Adipocyte (in vitro differentiated cells): ENCODE measurements at regions not wholly inside any gene's neighbourhood (a gene's known extent, or its start where the extent isn't known, plus 50 kb on each side); places are given as distances from the start of the nearest gene placed in this dataset.
"Not testable (repeated sequence)": the region's sequence is repeated elsewhere in the genome, so short reads cannot be mapped to it uniquely, and the experiment has no call there.

ENCODE experiments used
- DNase-seq: peaks from one replicate; pipeline ENCODE4 v3.0.0-alpha.2; 2015; ENCODE audit warnings: low read depth
- H3K27me3 ChIP-seq: replicated peaks from 2 replicates; pipeline ENCODE4 v1.7.0; 2013; ENCODE audit warnings: mild to moderate bottlenecking, low read length, moderate library complexity; ENCODE audit not compliant: control insufficient read depth, insufficient read depth
- H3K36me3 ChIP-seq: 2 replicates; pipeline ENCODE4 v1.7.0; 2013; ENCODE audit warnings: low read length, mild to moderate bottlenecking, moderate library complexity; ENCODE audit not compliant: control insufficient read depth, insufficient read depth, severe bottlenecking
- H3K4me1 ChIP-seq: 2 replicates; pipeline ENCODE4 v1.7.0; 2013; ENCODE audit warnings: mild to moderate bottlenecking, low read length, moderate library complexity; ENCODE audit not compliant: control insufficient read depth, insufficient read depth
- H3K4me3 ChIP-seq: 2 replicates; pipeline ENCODE4 v1.7.0; 2013; ENCODE audit warnings: mild to moderate bottlenecking, low read length, moderate library complexity
- H3K9ac ChIP-seq: 2 replicates; pipeline ENCODE4 v1.7.0; 2013; ENCODE audit warnings: mild to moderate bottlenecking, low read length, moderate library complexity
- H3K9me3 ChIP-seq: 2 replicates; pipeline ENCODE4 v1.7.0; 2013; ENCODE audit warnings: mild to moderate bottlenecking, low read length, moderate library complexity; ENCODE audit not compliant: control insufficient read depth

DNA sequence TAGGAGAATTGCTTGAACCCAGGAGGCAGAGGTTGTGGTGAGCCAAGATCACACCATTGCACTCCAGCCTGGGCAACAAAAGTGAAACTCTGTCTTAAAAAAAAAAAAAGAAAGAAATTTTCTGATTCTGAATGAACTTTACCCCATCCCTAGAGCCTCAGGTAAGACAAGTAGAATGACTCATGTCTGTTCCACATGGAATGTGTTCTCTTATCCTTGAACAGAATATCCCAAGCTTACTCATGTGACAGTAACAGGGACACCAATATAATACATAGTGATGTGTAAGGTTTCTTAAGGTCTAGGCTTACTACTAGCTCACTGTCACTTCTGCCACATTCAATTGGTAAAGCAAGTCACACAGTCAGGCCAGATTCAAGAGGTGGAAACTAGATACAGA lies 219.6 kb upstream of the BTBD3 start:
- Histone ChIP-seq H3K36me3 (no peaks in the 10 kb centered on the region), H3K9me3 (no peaks in the 10 kb centered on the region), H3K27me3 (no peaks in the 10 kb centered on the region), H3K4me1 (no peaks in the 10 kb centered on the region), H3K4me3 (no peak overlapping the region), H3K9ac (no peak overlapping the region)
- DNase-seq, result no peak

GRCh38 chr20:11700831-11701230 lies 216.9 kb upstream of the BTBD3 start:
- H3K36me3 ChIP-seq, result no peaks in the 10 kb centered on the region
- no peaks in the 10 kb centered on the region for H3K4me1 ChIP-seq
- H3K9me3 ChIP-seq, result no peaks in the 10 kb centered on the region
- H3K9ac ChIP-seq, result no peak overlapping the region
- DNase-seq, result no peak
- H3K4me3 ChIP-seq, result no peak overlapping the region
- H3K27me3 ChIP-seq, result no peaks in the 10 kb centered on the region

DNA sequence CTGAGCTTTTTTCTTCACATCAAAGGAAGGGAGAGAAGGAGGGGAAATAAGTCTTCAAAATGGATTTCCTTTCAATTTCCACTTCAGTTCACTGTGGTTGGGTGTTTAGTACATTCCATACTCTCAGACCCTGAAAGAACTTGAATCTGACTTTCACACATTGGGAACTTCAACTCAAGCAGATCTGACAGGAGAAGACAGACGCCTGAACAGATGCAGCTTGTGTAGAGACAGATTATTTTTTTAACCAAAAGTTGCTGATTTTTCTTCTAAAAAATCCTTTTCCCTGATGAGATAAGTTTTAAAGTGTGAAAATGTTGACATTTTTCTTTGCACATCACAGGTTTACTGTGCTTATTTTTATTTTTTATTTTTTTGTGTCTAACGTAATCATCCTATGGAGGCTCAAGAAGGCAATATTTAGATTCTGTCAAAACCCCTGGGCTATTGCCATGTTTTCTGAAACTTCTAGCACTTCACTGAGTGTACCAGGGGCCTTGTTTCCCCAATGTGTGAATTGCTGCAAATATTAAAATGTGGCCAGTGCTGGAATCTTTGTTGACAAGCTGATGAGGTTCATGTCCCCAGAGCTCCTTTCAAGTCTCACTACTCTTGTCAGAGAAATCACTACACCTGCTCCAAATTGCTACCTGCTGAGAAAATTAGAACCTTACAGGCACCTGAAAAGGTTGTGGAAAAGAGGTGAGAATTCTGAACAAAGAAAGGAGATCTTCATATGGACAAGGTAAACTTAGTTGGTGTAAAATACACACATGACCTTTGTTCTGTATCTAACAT lies 214.8 kb upstream of the BTBD3 start:
- Histone ChIP-seq H3K9me3 (no peaks in the 10 kb centered on the region), H3K4me3 (no peak overlapping the region), H3K36me3 (no peaks in the 10 kb centered on the region), H3K27me3 (no peaks in the 10 kb centered on the region), H3K9ac (no peak overlapping the region), H3K4me1 (no peaks in the 10 kb centered on the region)
- no peak for DNase-seq

- H3K4me3 ChIP-seq, result no peak overlapping the region
- no peaks in the 10 kb centered on the region for H3K4me1 ChIP-seq
- no peaks in the 10 kb centered on the region for H3K36me3 ChIP-seq
- DNase-seq, result no peak
- H3K9me3 ChIP-seq, result no peaks in the 10 kb centered on the region
- H3K27me3 ChIP-seq, result no peaks in the 10 kb centered on the region
- H3K9ac ChIP-seq, result no peak overlapping the region
Observed at GRCh38 chr20:11705512-11705911, 212.2 kb upstream of the BTBD3 start.

DNA sequence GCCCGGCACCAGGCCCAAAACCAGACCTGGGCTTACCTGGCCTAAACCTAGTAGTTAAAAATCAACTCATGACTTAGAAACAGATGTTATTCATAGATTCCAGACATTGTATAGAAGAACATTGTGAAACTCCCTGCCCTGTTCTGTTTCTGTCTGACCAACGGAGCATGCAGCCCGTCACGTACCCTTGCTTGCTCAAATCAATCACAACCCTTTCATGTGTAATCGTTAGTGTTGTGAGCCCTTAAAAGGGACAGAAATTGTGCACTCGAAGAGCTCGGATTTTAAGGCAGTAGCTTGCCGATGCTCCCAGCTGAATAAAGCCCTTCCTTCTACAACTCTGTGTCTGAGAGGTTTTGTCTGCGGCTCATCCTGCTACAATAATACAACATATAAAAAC lies 209.5 kb upstream of the BTBD3 start:
- not testable (repeated sequence) for H3K4me3 ChIP-seq, H3K27me3 ChIP-seq, H3K9ac ChIP-seq, DNase-seq, H3K9me3 ChIP-seq, H3K36me3 ChIP-seq, H3K4me1 ChIP-seq

- Histone ChIP-seq H3K4me3 (no peak overlapping the region), H3K36me3 (no peaks in the 10 kb centered on the region), H3K9ac (no peak overlapping the region), H3K9me3 (no peaks in the 10 kb centered on the region), H3K4me1 (no peaks in the 10 kb centered on the region), H3K27me3 (peaks cover 8% of the 10 kb centered on the region)
- no peak for DNase-seq
Observed at GRCh38 chr20:11711214-11711613, 206.5 kb upstream of the BTBD3 start.

DNA sequence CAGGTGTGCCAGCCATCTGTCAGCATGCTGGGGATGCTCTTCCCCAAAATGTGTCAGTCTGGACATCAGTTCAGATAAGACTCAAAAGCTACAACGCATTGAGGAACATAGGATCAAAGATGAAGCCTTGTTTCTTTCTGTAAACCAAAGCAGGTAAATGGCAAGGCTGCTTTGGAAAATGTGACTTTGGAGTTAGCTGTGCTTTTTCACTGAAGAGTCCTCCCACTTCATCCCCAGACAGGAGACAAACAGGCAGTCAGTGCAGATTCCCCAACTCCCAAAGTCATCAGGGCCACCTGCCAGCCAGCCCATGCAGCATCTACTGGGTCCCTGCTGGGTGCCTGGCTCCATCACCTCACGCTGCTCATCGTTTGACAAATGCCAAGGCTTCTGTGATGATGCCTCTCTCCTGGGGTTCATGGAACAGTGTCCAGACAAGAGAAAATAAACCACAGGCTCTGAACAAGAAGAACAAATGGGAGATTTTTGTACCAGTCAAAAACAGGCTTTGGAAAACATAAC lies 205.0 kb upstream of the BTBD3 start:
- no peak overlapping the region for H3K4me3 ChIP-seq
- peaks cover 7% of the 10 kb centered on the region for H3K4me1 ChIP-seq
- DNase-seq, result no peak
- H3K36me3 ChIP-seq, result no peaks in the 10 kb centered on the region
- no peaks in the 10 kb centered on the region for H3K9me3 ChIP-seq
- peaks cover 8% of the 10 kb centered on the region for H3K27me3 ChIP-seq
- H3K9ac ChIP-seq, result no peak overlapping the region

DNA sequence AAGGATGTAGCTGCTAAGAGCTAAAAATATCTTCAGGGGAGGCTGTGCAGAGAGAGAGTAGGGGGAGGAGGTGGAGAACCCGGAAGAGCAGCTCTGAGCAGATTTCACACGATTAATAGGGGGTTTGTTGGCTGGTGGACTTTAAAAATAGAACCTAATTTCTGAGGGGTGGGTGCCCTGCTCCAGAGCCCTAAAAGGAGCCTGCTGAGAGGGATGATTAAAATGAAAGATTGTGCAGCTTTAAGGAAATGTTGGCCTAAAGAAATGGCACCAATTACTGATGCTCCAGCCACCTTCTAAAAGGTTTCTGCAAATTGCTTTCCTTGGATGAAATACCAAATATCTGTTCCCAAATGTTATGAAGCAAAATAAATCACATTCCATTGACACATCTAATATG lies 202.8 kb upstream of the BTBD3 start:
- Histone ChIP-seq H3K9me3 (no peaks in the 10 kb centered on the region), H3K4me3 (no peak overlapping the region), H3K9ac (no peak overlapping the region), H3K36me3 (no peaks in the 10 kb centered on the region), H3K4me1 (peaks cover 7% of the 10 kb centered on the region), H3K27me3 (peaks cover 8% of the 10 kb centered on the region)
- no peak for DNase-seq

DNA sequence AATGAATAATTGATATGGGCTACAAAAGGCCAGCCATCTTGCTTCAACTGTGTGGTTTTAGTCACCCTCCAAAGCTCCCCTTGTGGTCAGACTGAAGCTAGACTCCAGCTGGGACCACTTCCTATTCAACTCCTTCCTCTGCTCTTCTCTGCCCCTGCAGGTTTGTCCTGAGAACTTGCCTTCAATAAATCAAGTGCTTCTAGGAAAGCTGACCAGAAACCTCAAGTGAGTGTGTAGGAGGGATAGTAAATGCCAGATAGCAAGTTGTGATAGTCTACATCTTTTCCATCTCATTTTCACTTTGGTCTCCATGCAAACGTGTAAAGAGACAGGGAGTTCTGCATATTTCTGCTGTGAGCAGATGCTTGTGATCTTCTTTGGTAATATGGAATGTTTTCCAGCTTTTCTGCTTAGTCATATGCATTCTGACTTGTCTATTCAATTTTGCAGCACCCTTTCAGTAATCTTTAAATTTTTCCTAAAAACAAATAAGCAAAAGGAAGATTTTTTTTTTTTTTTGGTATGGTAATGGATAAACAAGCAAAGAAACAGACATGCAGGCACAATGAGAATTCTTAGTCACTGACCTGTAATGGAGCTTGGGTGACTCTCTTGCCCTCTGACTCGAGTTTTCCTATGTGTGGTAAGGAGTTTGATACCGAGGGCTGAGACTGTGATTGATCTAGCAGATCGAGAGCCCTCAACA lies 201.3 kb upstream of the BTBD3 start:
- peak; percentile 81 for DNase-seq

GRCh38 chr20:11716945-11717248 lies 200.8 kb upstream of the BTBD3 start:
- H3K9ac ChIP-seq, result no peak overlapping the region
- peaks cover 7% of the 10 kb centered on the region for H3K4me1 ChIP-seq
- peaks cover 7% of the 10 kb centered on the region for H3K27me3 ChIP-seq
- no peaks in the 10 kb centered on the region for H3K36me3 ChIP-seq
- H3K4me3 ChIP-seq, result no peak overlapping the region
- H3K9me3 ChIP-seq, result no peaks in the 10 kb centered on the region
- no peak for DNase-seq

More for the DNA sequence above, 201.3 kb upstream of the BTBD3 start:
- H3K9ac ChIP-seq, result no peak overlapping the region
- H3K4me3 ChIP-seq, result no peak overlapping the region
- H3K4me1 ChIP-seq, result peaks cover 7% of the 10 kb centered on the region
- no peaks in the 10 kb centered on the region for H3K9me3 ChIP-seq
- peaks cover 8% of the 10 kb centered on the region for H3K27me3 ChIP-seq
- no peaks in the 10 kb centered on the region for H3K36me3 ChIP-seq

- H3K9ac ChIP-seq, result no peak overlapping the region
- no peaks in the 10 kb centered on the region for H3K9me3 ChIP-seq
- peaks cover 7% of the 10 kb centered on the region for H3K4me1 ChIP-seq
- H3K4me3 ChIP-seq, result no peak overlapping the region
- peaks cover 6% of the 10 kb centered on the region for H3K27me3 ChIP-seq
- no peak for DNase-seq
- no peaks in the 10 kb centered on the region for H3K36me3 ChIP-seq
Observed at GRCh38 chr20:11717562-11717961, 200.1 kb upstream of the BTBD3 start.
